Stomach (tissue), 8 donors: ENCODE measurements at regions not wholly inside any gene's neighbourhood (a gene's known extent, or its start where the extent isn't known, plus 50 kb on each side); places are given as distances from the start of the nearest gene placed in this dataset.

ENCODE experiments used
- DNase-seq, 2 donors: peaks; one replicate each; pipeline versions ENCODE4 v3.0.0 to v3.0.0-alpha.2; 2013 to 2019
- H3K27ac ChIP-seq, 5 donors: fragments of 200-600 bp in 4 of 5; sonication (generic) in 4 of 5; one replicate each; pipeline ENCODE4 v1.5.1; 2013 to 2019; ENCODE audit warnings: mild to moderate bottlenecking in 1 of 5, moderate library complexity in 1 of 5
- H3K27me3 ChIP-seq, 3 donors: fragments of 200-600 bp; sonication (generic); one replicate each; pipeline ENCODE4 v1.5.1; 2017 to 2019; ENCODE audit warnings: mixed run types in 1 of 3
- H3K36me3 ChIP-seq, 4 donors: fragments of 200-600 bp; sonication (generic); 1 replicate in 3 of 4; 2 replicates in 1 of 4; pipeline ENCODE4 v1.5.1; 2016 to 2019
- H3K4me1 ChIP-seq, 4 donors: fragments of 200-600 bp; sonication (generic); one replicate each; pipeline ENCODE4 v1.5.1; 2016 to 2019
- H3K4me3 ChIP-seq, 4 donors: fragments of 200-600 bp; sonication (generic) in 3 of 4; one replicate each; pipeline ENCODE4 v1.5.1; 2016 to 2019; ENCODE audit warnings: mild to moderate bottlenecking in 1 of 4
- H3K9me3 ChIP-seq, 4 donors: fragments of 200-600 bp; sonication (generic); one replicate each; pipeline ENCODE4 v1.5.1; 2016 to 2019
- CTCF ChIP-seq, 7 experiments: fragments of 450-650 bp in 4 of 7; fragments of 200-600 bp in 3 of 7; sonication (generic) in 3 of 7; IDR thresholded peaks; one replicate each; pipeline ENCODE4 v1.5.1; 2016 to 2019; ENCODE audit warnings: antibody characterized with exemption in 7 of 7, control low read depth in 2 of 7, mild to moderate bottlenecking in 1 of 7
- EP300 ChIP-seq: sonication (generic); formaldehyde crosslinking; IDR thresholded peaks from one replicate; pipeline ENCODE4 v1.6.1; 2017; ENCODE audit warnings: antibody characterized with exemption
- POLR2A ChIP-seq, 4 donors: fragments of 450-650 bp; IDR thresholded peaks; one replicate each; pipeline ENCODE4 v1.6.1; 2016; ENCODE audit warnings: antibody characterized with exemption in 4 of 4, control low read depth in 2 of 4, mild to moderate bottlenecking in 1 of 4, moderate library complexity in 1 of 4
- POLR2AphosphoS5 ChIP-seq, 3 donors: sonication (generic); formaldehyde crosslinking; IDR thresholded peaks; one replicate each; pipeline ENCODE4 v1.6.1; 2016; ENCODE audit warnings: antibody characterized with exemption in 3 of 3
- WGBS, 5 donors: extraction: QIAGEN DNeasy Blood & Tissue Kit in 3 of 5; methylation state at CpG; one replicate each; pipeline versions ENCODE4 v1.1.5 to v1.1.7; 2013 to 2018; 5-methylcytosine and 5-hydroxymethylcytosine counted together
- intact Hi-C: fragments of 100-400 bp; cut with DNase I; formaldehyde crosslinking; loops from one replicate; pipeline ENCODE4 v1.15.1; 2023; ENCODE audit warnings: low total_unique reads
- donor health status: healthy with polysubstance abuse.
- donor health status: Bipolar disorder and iron deficiency.
- donor health status: healthy.

- Histone ChIP-seq H3K27me3 (no peaks in the 10 kb centered on the region), H3K36me3 (no peaks in the 10 kb centered on the region), H3K4me3 (no peak overlapping the region), H3K4me1 (peaks cover 0 to 6% (median 2%) of the 10 kb centered on the region in 4 donors), H3K27ac (no peak overlapping the region), H3K9me3 (no peaks in the 10 kb centered on the region)
- no peak for DNase-seq
- TF ChIP-seq EP300: no peak
- intact Hi-C loops: no loop called here
- WGBS, 5 donors: 59 to 94% (median 84%) methylated on average over 1 of the region's 1 CpG
Observed at GRCh38 chr16:9331503-9331902, 240.1 kb downstream of the HAPSTR1 start.

- DNase-seq: no peak
- no peak overlapping the region for H3K27ac ChIP-seq
- WGBS, 5 donors: 92 to 98% (median 93%) methylated on average over 5 of the region's 5 CpGs
- no peak for TF ChIP-seq POLR2AphosphoS5 (IDR thresholded peaks at IDR 0.05)
- no peak for TF ChIP-seq CTCF (IDR thresholded peaks at IDR 0.05)
- TF ChIP-seq EP300: no peak
- no peak for TF ChIP-seq POLR2A (IDR thresholded peaks at IDR 0.05)
- no peak overlapping the region for H3K4me3 ChIP-seq
- H3K27me3 ChIP-seq: no peaks in the 10 kb centered on the region
- no peaks in the 10 kb centered on the region for H3K36me3 ChIP-seq
- no peaks in the 10 kb centered on the region for H3K9me3 ChIP-seq
- H3K4me1 ChIP-seq: peaks cover 0 to 7% (median 2%) of the 10 kb centered on the region in 4 donors
- intact Hi-C loops: no loop called here
Observed at GRCh38 chr16:9332574-9333148, 241.2 kb downstream of the HAPSTR1 start.

GRCh38 chr16:9333469-9333868 is 242.0 kb downstream of the HAPSTR1 start:
- H3K4me1 ChIP-seq: peaks cover 0 to 14% (median 2%) of the 10 kb centered on the region in 4 donors
- no peaks in the 10 kb centered on the region for H3K9me3 ChIP-seq
- 92 to 95% (median 95%) methylated on average over 2 of the region's 2 CpGs for WGBS, 5 donors
- no peaks in the 10 kb centered on the region for H3K27me3 ChIP-seq
- no peaks in the 10 kb centered on the region for H3K36me3 ChIP-seq
- no peak overlapping the region for H3K27ac ChIP-seq
- intact Hi-C loops: no loop called here
- H3K4me3 ChIP-seq: no peak overlapping the region
- TF ChIP-seq POLR2AphosphoS5 (IDR thresholded peaks at IDR 0.05) (no peak), POLR2A (IDR thresholded peaks at IDR 0.05) (no peak), CTCF (IDR thresholded peaks at IDR 0.05) (no peak), EP300 (no peak)
- no peak for DNase-seq

- no peak for TF ChIP-seq POLR2A (IDR thresholded peaks at IDR 0.05)
- peak in 1 of 2 donors; percentile 13 for DNase-seq
- Histone ChIP-seq H3K9me3 (no peaks in the 10 kb centered on the region), H3K27ac (no peak overlapping the region), H3K4me1 (peaks cover 0 to 14% (median 2%) of the 10 kb centered on the region in 4 donors), H3K27me3 (no peaks in the 10 kb centered on the region), H3K36me3 (no peaks in the 10 kb centered on the region), H3K4me3 (no peak overlapping the region)
- intact Hi-C loops: no loop called here
- WGBS, 5 donors: 86 to 96% (median 94%) methylated on average over 1 of the region's 1 CpG
Observed at GRCh38 chr16:9334103-9334502, 242.7 kb downstream of the HAPSTR1 start.

GRCh38 chr16:9337308-9338032 is 246.0 kb downstream of the HAPSTR1 start:
- H3K36me3 ChIP-seq: no peaks in the 10 kb centered on the region
- no peak for DNase-seq
- peaks cover 0 to 15% (median 0%) of the 10 kb centered on the region in 4 donors for H3K4me1 ChIP-seq
- no peak overlapping the region for H3K27ac ChIP-seq
- 52 to 60% (median 56%) methylated on average over 4 of the region's 4 CpGs for WGBS, 5 donors
- H3K9me3 ChIP-seq: no peaks in the 10 kb centered on the region
- no peak overlapping the region for H3K4me3 ChIP-seq
- H3K27me3 ChIP-seq: no peaks in the 10 kb centered on the region
- TF ChIP-seq EP300: no peak
- TF ChIP-seq POLR2AphosphoS5 (IDR thresholded peaks at IDR 0.05): no peak
- no peak for TF ChIP-seq POLR2A (IDR thresholded peaks at IDR 0.05)
- no peak for TF ChIP-seq CTCF (IDR thresholded peaks at IDR 0.05)
- intact Hi-C loops: no loop called here
